HepG2 (cell line): ENCODE measurements at regions not wholly inside any gene's neighbourhood (a gene's known extent, or its start where the extent isn't known, plus 50 kb on each side); places are given as distances from the start of the nearest gene placed in this dataset.

Experiments
- ATAC-seq: fragments of 200-7000 bp; cut with Tn5 transposase; 3 replicates; pipeline ENCODE4 v1.9.1; 2020; ENCODE audit warnings: mild to moderate bottlenecking, moderate library complexity
- BruUV-seq: library from RNA; stranded (reverse); fragments of 400-500 nt; replicated peaks from 2 replicates; lab custom pipeline; 2021; lab: Mats Ljungman, UMichigan
- CTCF ChIA-PET: fragments of 300-600 bp; formaldehyde crosslinking; extraction: SDS; loops from one replicate; lab custom pipeline; 2021; ENCODE audit warnings: low total read pairs, inconsistent platforms, low intra/inter-chr PET ratio; lab: Yijun Ruan, JAX
- POLR2A ChIA-PET: fragments of 350-600 bp; sonication (Branson Sonifier 250); formaldehyde crosslinking; loops from one replicate; lab custom pipeline; 2020; ENCODE audit warnings: antibody characterized with exemption, inconsistent platforms; lab: Yijun Ruan, JAX
- DNase-seq: peaks from one replicate; pipeline ENCODE4 v3.0.0-alpha.2; 2015; ENCODE audit warnings: low spot score
- FAIRE-seq: peaks from 3 replicates; lab custom pipeline; 2011; peaks lifted over from hg19 to GRCh38; lab: Jason Lieb, UNC
- H2AFZ ChIP-seq: one replicate; pipeline ENCODE4 v1.6.1; 2011; ENCODE audit warnings: low read length, inconsistent platforms
- H3K27ac ChIP-seq: fragments of 300-600 bp; 3 replicates; pipeline ENCODE4 v1.8.0; 2011; ENCODE audit warnings: mixed run types, mild to moderate bottlenecking, mixed read lengths, low read length, inconsistent platforms; ENCODE audit not compliant: insufficient read depth; ENCODE audit errors: extremely low read length
- H3K27me3 ChIP-seq, 2 experiments: fragments of 200-600 bp in 1 of 2; 2 replicates in 1 of 2; 3 replicates in 1 of 2; pipeline versions ENCODE4 v1.6.0 to v1.8.0; 2011; ENCODE audit warnings: low read length in 2 of 2, mild to moderate bottlenecking in 2 of 2, moderate library complexity in 2 of 2, inconsistent platforms in 1 of 2; ENCODE audit not compliant: insufficient read depth in 2 of 2, control insufficient read depth in 1 of 2
- H3K36me3 ChIP-seq, 2 experiments: fragments of 200-600 bp in 1 of 2; replicated peaks in 1 of 2; 2 replicates in 1 of 2; 3 replicates in 1 of 2; pipeline versions ENCODE4 v1.5.1 to v1.8.0; 2011; ENCODE audit warnings: low read length in 2 of 2, inconsistent platforms in 1 of 2; ENCODE audit not compliant: insufficient read depth in 2 of 2, control insufficient read depth in 1 of 2
- H3K4me1 ChIP-seq: 2 replicates; pipeline ENCODE4 v1.5.1; 2012; ENCODE audit warnings: low read length, inconsistent platforms; ENCODE audit not compliant: insufficient read depth
- H3K4me2 ChIP-seq: 2 replicates; pipeline ENCODE4 v1.6.0; 2011; ENCODE audit warnings: low read depth, low read length, inconsistent platforms
- H3K4me3 ChIP-seq, 3 experiments: fragments of 200-600 bp in 1 of 3; sonication (generic), shearing (Covaris generic) in 1 of 3; replicated peaks in 1 of 3; 2 replicates each; pipeline ENCODE4 v1.5.1; 2011 to 2016; ENCODE audit warnings: low read length in 3 of 3, inconsistent platforms in 2 of 3, low read depth in 2 of 3, mild to moderate bottlenecking in 2 of 3, control low read depth in 1 of 3, mixed read lengths in 1 of 3; ENCODE audit not compliant: insufficient read depth in 1 of 3
- H3K79me2 ChIP-seq: one replicate; pipeline ENCODE4 v1.6.1; 2011; ENCODE audit warnings: low read length, inconsistent platforms; ENCODE audit not compliant: insufficient read depth
- H3K9ac ChIP-seq: 2 replicates; pipeline ENCODE4 v1.6.0; 2011; ENCODE audit warnings: mild to moderate bottlenecking, low read depth, low read length, inconsistent platforms; ENCODE audit not compliant: insufficient read depth
- H3K9me3 ChIP-seq: 2 replicates; pipeline ENCODE4 v1.5.1; 2012; ENCODE audit warnings: mild to moderate bottlenecking, low read length
- H4K20me1 ChIP-seq: 2 replicates; pipeline ENCODE4 v1.6.0; 2011; ENCODE audit warnings: inconsistent platforms, mild to moderate bottlenecking, low read length, moderate library complexity; ENCODE audit not compliant: insufficient read depth
- ATM ChIP-seq: fragments of 450-650 bp; IDR thresholded peaks from 2 replicates; pipeline ENCODE4 v1.7.1; 2017; ENCODE audit warnings: mild to moderate bottlenecking, borderline replicate concordance
- CHD2 ChIP-seq: IDR thresholded peaks from 2 replicates; pipeline ENCODE4 v1.6.1; 2011; ENCODE audit warnings: low read depth, low read length, improper control_type of control experiment
- ESRRA ChIP-seq: sonication (generic); formaldehyde crosslinking; IDR thresholded peaks from 2 replicates; pipeline ENCODE4 v1.5.1; 2020; ENCODE audit warnings: mild to moderate bottlenecking, low read depth, missing genetic modification reagents
- HES4 ChIP-seq: sonication (generic); formaldehyde crosslinking; IDR thresholded peaks from 2 replicates; pipeline ENCODE4 v1.9.0; 2021; ENCODE audit warnings: mild to moderate bottlenecking, missing genetic modification reagents, borderline replicate concordance
- KLF15 ChIP-seq: sonication (generic); formaldehyde crosslinking; IDR thresholded peaks from 2 replicates; pipeline ENCODE4 v1.8.1; 2023; ENCODE audit warnings: borderline replicate concordance, mild to moderate bottlenecking, inconsistent platforms, missing genetic modification reagents, mixed read lengths
- LCORL ChIP-seq, 2 experiments: fragments of 450-650 bp in 1 of 2; sonication (generic) in 1 of 2; formaldehyde crosslinking in 1 of 2; IDR thresholded peaks; 2 replicates each; pipeline versions ENCODE4 v1.5.0 to v1.6.1; 2017 to 2020; ENCODE audit warnings: antibody characterized with exemption in 1 of 2, missing genetic modification reagents in 1 of 2
- NFKB2 ChIP-seq: sonication (generic); formaldehyde crosslinking; IDR thresholded peaks from 2 replicates; pipeline ENCODE4 v1.4.0; 2020; ENCODE audit warnings: missing genetic modification reagents, borderline replicate concordance
- NFKBIZ ChIP-seq: IDR thresholded peaks from 2 replicates; pipeline ENCODE4 v1.6.1; 2018; ENCODE audit warnings: missing genetic modification reagents, missing compliant biosample characterization
- PHF5A ChIP-seq: IDR thresholded peaks from one replicate; pipeline ENCODE4 v1.6.1; 2018; ENCODE audit warnings: low read depth, missing genetic modification reagents; ENCODE audit not compliant: unreplicated experiment
- POLR2AphosphoS2 ChIP-seq: IDR thresholded peaks from 2 replicates; pipeline ENCODE4 v1.6.1; 2011; ENCODE audit warnings: low read depth, low read length, improper control_type of control experiment
- RCOR2 ChIP-seq: IDR thresholded peaks from 2 replicates; pipeline ENCODE4 v1.6.1; 2016; ENCODE audit warnings: missing biosample characterization, missing genetic modification reagents
- ZFAT ChIP-seq: sonication (generic); formaldehyde crosslinking; conservative IDR thresholded peaks from 2 replicates; pipeline ENCODE4 v1.8.1; 2023; ENCODE audit warnings: missing genetic modification reagents, inconsistent platforms
- ZFP36L2 ChIP-seq: sonication (generic); formaldehyde crosslinking; IDR thresholded peaks from 2 replicates; pipeline ENCODE4 v1.4.0; 2020; ENCODE audit warnings: missing genetic modification reagents
- ZNF292 ChIP-seq: sonication (generic); formaldehyde crosslinking; IDR thresholded peaks from 2 replicates; pipeline ENCODE4 v1.8.1; 2022; ENCODE audit warnings: mild to moderate bottlenecking, low read depth, missing genetic modification reagents, borderline replicate concordance
- in situ Hi-C: cut with HindIII; loops from 2 replicates; pipeline ENCODE4 v1.10.0; 2017; ENCODE audit warnings: low pct_unique_long_range_greater_than_20kb; ENCODE audit not compliant: extremely low pct_ligation_motif_present
- intact Hi-C: fragments of 100-400 bp; cut with micrococcal nuclease; formaldehyde crosslinking; loops from one replicate; pipeline ENCODE4 v1.10.0; 2022; ENCODE audit not compliant: unreplicated experiment
- TF ChIP-seq, protein P1 (sequence below): sonication (generic); formaldehyde crosslinking; IDR thresholded peaks from 2 replicates; pipeline ENCODE4 v1.4.0; 2020; ENCODE audit warnings: mild to moderate bottlenecking, missing genetic modification reagents, borderline replicate concordance
- TF ChIP-seq, protein P2 (sequence below): sonication (generic); formaldehyde crosslinking; IDR thresholded peaks from 2 replicates; pipeline ENCODE4 v1.5.0; 2020; ENCODE audit warnings: missing genetic modification reagents, mild to moderate bottlenecking, borderline replicate concordance
- TF ChIP-seq, protein P3 (sequence below): sonication (generic); formaldehyde crosslinking; IDR thresholded peaks from 2 replicates; pipeline ENCODE4 v1.5.0; 2020; ENCODE audit warnings: missing genetic modification reagents, mild to moderate bottlenecking, borderline replicate concordance
- TF ChIP-seq, protein P4 (sequence below): sonication (generic); formaldehyde crosslinking; IDR thresholded peaks from 2 replicates; pipeline ENCODE4 v1.8.0; 2022; ENCODE audit warnings: low read depth, missing genetic modification reagents

DNA sequence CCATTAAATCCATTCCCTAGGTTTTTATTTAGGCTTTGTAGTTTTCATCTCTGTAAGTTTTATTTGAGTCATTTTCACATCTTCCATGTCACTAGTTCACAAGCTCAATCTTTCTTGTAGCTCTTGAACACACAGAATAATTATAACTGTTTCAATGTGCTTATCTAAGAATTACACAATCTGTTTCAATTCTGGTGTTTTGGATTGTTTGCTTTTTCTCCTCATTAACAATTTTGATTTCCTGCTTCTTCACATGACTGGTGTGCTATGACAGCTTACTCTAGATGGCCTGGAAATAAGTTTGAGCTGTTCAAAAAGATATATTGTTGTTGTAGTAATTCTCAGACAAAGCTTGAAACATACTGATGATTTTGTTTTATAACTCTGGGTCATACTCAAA lies 1974.1 kb upstream of the NUDT12 start:
- H3K79me2 ChIP-seq, result no peaks in the 10 kb centered on the region
- H3K36me3 ChIP-seq, result no peaks in the 10 kb centered on the region
- no peak overlapping the region for H3K4me2 ChIP-seq
- no TSS peak for BruUV-seq
- TF ChIP-seq ZFAT (CRISPR knock-in tag), result no peak
- TF ChIP-seq ESRRA (CRISPR knock-in tag), result no peak
- TF ChIP-seq PHF5A (CRISPR knock-in tag), result no peak
- no peak for TF ChIP-seq NFKBIZ (CRISPR knock-in tag)
- no peak for TF ChIP-seq LCORL (IDR thresholded peaks at IDR 0.05)
- no peak for TF ChIP-seq LCORL (CRISPR knock-in tag; IDR thresholded peaks at IDR 0.05)
- TF ChIP-seq, protein P1, sequence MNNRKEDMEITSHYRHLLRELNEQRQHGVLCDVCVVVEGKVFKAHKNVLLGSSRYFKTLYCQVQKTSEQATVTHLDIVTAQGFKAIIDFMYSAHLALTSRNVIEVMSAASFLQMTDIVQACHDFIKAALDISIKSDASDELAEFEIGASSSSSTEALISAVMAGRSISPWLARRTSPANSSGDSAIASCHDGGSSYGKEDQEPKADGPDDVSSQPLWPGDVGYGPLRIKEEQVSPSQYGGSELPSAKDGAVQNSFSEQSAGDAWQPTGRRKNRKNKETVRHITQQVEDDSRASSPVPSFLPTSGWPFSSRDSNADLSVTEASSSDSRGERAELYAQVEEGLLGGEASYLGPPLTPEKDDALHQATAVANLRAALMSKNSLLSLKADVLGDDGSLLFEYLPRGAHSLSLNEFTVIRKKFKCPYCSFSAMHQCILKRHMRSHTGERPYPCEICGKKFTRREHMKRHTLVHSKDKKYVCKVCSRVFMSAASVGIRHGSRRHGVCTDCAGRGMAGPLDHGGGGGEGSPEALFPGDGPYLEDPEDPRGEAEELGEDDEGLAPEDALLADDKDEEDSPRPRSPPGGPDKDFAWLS (CRISPR knock-in tag), result no peak
- TF ChIP-seq, protein P2, sequence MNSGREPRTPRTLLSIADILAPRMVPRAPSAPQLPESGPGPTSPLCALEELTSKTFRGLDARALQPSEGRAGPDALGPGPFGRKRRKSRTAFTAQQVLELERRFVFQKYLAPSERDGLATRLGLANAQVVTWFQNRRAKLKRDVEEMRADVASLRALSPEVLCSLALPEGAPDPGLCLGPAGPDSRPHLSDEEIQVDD (CRISPR knock-in tag), result no peak
- TF ChIP-seq, protein P3, sequence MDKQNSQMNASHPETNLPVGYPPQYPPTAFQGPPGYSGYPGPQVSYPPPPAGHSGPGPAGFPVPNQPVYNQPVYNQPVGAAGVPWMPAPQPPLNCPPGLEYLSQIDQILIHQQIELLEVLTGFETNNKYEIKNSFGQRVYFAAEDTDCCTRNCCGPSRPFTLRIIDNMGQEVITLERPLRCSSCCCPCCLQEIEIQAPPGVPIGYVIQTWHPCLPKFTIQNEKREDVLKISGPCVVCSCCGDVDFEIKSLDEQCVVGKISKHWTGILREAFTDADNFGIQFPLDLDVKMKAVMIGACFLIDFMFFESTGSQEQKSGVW (CRISPR knock-in tag), result no peak
- TF ChIP-seq ZFP36L2 (CRISPR knock-in tag), result no peak
- TF ChIP-seq HES4 (CRISPR knock-in tag), result no peak
- TF ChIP-seq RCOR2, result no peak
- no peak for TF ChIP-seq CHD2
- TF ChIP-seq, protein P4, sequence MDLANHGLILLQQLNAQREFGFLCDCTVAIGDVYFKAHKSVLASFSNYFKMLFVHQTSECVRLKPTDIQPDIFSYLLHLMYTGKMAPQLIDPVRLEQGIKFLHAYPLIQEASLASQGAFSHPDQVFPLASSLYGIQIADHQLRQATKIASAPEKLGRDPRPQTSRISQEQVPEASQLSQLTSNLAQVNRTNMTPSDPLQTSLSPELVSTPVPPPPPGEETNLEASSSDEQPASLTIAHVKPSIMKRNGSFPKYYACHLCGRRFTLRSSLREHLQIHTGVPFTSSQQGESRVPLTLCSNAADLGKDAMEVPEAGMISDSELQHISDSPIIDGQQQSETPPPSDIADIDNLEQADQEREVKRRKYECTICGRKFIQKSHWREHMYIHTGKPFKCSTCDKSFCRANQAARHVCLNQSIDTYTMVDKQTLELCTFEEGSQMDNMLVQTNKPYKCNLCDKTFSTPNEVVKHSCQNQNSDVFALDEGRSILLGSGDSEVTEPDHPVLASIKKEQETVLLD, result no peak
- TF ChIP-seq ZNF292 (CRISPR knock-in tag), result no peak
- TF ChIP-seq KLF15, result no peak
- TF ChIP-seq POLR2AphosphoS2, result no peak
- no peak for TF ChIP-seq ATM
- TF ChIP-seq NFKB2 (CRISPR knock-in tag), result no peak
- TF ChIP-seq, all 625 proteins: peak for 0
- Histone ChIP-seq H3K27ac (no peak overlapping the region), H3K9ac (no peak overlapping the region), H4K20me1 (no peaks in the 10 kb centered on the region), H2AFZ (no peak overlapping the region), H3K27me3 (no peaks in the 10 kb centered on the region), H3K4me3 (no peak overlapping the region), H3K4me1 (no peaks in the 10 kb centered on the region), H3K9me3 (no peaks in the 10 kb centered on the region)
- intact Hi-C loops (no loop called here), in situ Hi-C loops (no loop called here)
- no peak for ATAC-seq
- no peak for FAIRE-seq
- DNase-seq, result no peak
- POLR2A ChIA-PET, result no interaction called here
- CTCF ChIA-PET, result no interaction called here
